ENCODE measurements at regions not wholly inside any gene's neighbourhood (a gene's known extent, or its start where the extent isn't known, plus 50 kb on each side); places are given as distances from the start of the nearest gene placed in this dataset.

- TF ChIP-seq CTCF (IDR thresholded peaks at IDR 0.05) (no peak), POLR2A (IDR thresholded peaks at IDR 0.05) (no peak), POLR2AphosphoS5 (IDR thresholded peaks at IDR 0.05) (no peak), EP300 (IDR thresholded peaks at IDR 0.05) (no peak)
Observed at GRCh38 chr5:25285136-25285535, 640.4 kb upstream of the CDH10 start.
